ENCODE measurements at regions not wholly inside any gene's neighbourhood (a gene's known extent, or its start where the extent isn't known, plus 50 kb on each side); places are given as distances from the start of the nearest gene placed in this dataset.
"Not testable (repeated sequence)": the region's sequence is repeated elsewhere in the genome, so short reads cannot be mapped to it uniquely, and the experiment has no call there.

GRCh38 chr7:9575716-9576115, 1142.3 kb downstream of the NXPH1 start:
- H3K27me3 Mint-ChIP-seq, result no peaks in the 10 kb centered on the region
- H3K9me3 Mint-ChIP-seq, result peaks cover 4% of the 10 kb centered on the region
- CTCF ChIA-PET, result no interaction called here
- POLR2A ChIA-PET, result no interaction called here
- no peak overlapping the region for H3K4me3 Mint-ChIP-seq
- no peak overlapping the region for H3K27ac Mint-ChIP-seq
- no peak for DNase-seq
- H3K36me3 Mint-ChIP-seq (ENCODE audit: low read depth), result no peaks in the 10 kb centered on the region
- no peaks in the 10 kb centered on the region for H3K4me1 Mint-ChIP-seq

DNA sequence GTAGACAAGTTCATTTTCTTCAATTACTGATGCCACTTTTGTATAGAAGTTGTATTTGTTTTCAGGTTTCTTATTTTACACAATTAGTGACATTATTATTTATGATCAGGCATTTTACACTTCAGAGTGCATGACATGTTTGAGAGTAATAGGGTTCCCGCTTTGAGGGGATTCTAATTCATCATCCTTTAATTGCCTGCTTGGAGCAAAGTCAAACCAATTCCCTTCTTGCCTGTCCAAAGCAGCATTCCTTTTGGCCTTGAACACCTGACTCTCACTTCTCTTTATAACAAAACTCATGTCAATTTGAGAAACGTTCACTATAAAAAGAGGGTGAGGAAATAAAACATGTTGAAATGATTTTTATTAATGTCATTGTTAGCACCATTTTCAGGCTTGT, 1149.4 kb downstream of the NXPH1 start:
- H3K4me1 Mint-ChIP-seq, result no peaks in the 10 kb centered on the region
- H3K9me3 Mint-ChIP-seq, result peaks cover 2% of the 10 kb centered on the region
- H3K27ac Mint-ChIP-seq, result no peak overlapping the region
- H3K27me3 Mint-ChIP-seq, result no peaks in the 10 kb centered on the region
- CTCF ChIA-PET, result no interaction called here
- DNase-seq, result no peak
- POLR2A ChIA-PET, result no interaction called here
- H3K36me3 Mint-ChIP-seq (ENCODE audit: low read depth), result no peaks in the 10 kb centered on the region
- H3K4me3 Mint-ChIP-seq, result no peak overlapping the region

- Mint-ChIP-seq H3K27ac (no peak overlapping the region), H3K4me3 (no peak overlapping the region), H3K27me3 (no peaks in the 10 kb centered on the region), H3K36me3 (ENCODE audit: low read depth) (no peaks in the 10 kb centered on the region), H3K9me3 (peaks cover 4% of the 10 kb centered on the region), H3K4me1 (no peaks in the 10 kb centered on the region)
- POLR2A ChIA-PET, result no interaction called here
- no peak for DNase-seq
- CTCF ChIA-PET, result no interaction called here
Measured at GRCh38 chr7:9598411-9598810, 1165.0 kb downstream of the NXPH1 start.

DNA sequence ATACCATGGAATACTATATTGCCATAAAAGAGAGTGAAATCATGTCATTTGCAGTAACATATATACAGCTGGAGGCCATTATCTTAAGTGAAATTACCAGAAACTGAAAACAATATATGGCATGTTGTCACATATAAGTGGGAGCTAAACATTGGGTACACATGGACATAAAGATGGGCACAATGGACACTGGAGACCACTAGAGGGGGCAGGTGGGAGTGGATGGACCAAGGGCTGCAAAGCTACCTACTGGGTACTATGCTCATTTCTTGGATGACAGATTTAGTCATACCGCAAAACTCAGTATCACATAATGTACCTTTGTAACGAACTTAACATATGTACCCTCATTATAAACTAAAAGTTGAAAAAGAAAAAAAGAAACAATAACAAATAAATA, 1167.6 kb downstream of the NXPH1 start:
- Mint-ChIP-seq H3K4me1 (no peaks in the 10 kb centered on the region), H3K9me3 (peaks cover 8% of the 10 kb centered on the region), H3K36me3 (ENCODE audit: low read depth) (no peaks in the 10 kb centered on the region), H3K27me3 (no peaks in the 10 kb centered on the region), H3K4me3 (no peak overlapping the region), H3K27ac (no peak overlapping the region)
- POLR2A ChIA-PET, result no interaction called here
- no peak for DNase-seq
- CTCF ChIA-PET, result no interaction called here

- Mint-ChIP-seq H3K4me1 (no peaks in the 10 kb centered on the region), H3K27ac (no peak overlapping the region), H3K27me3 (no peaks in the 10 kb centered on the region), H3K9me3 (peaks cover 15% of the 10 kb centered on the region), H3K36me3 (ENCODE audit: low read depth) (no peaks in the 10 kb centered on the region), H3K4me3 (no peak overlapping the region)
- DNase-seq, result no peak
- ChIA-PET CTCF (no interaction called here), POLR2A (no interaction called here)
Measured at GRCh38 chr7:9603291-9603690, 1169.9 kb downstream of the NXPH1 start.

GRCh38 chr7:9608560-9608959, 1175.2 kb downstream of the NXPH1 start:
- Mint-ChIP-seq H3K27ac (no peak overlapping the region), H3K36me3 (ENCODE audit: low read depth) (no peaks in the 10 kb centered on the region), H3K27me3 (no peaks in the 10 kb centered on the region), H3K4me3 (no peak overlapping the region), H3K4me1 (no peaks in the 10 kb centered on the region), H3K9me3 (peaks cover 11% of the 10 kb centered on the region)
- POLR2A ChIA-PET, result no interaction called here
- no peak for DNase-seq
- CTCF ChIA-PET, result no interaction called here

DNA sequence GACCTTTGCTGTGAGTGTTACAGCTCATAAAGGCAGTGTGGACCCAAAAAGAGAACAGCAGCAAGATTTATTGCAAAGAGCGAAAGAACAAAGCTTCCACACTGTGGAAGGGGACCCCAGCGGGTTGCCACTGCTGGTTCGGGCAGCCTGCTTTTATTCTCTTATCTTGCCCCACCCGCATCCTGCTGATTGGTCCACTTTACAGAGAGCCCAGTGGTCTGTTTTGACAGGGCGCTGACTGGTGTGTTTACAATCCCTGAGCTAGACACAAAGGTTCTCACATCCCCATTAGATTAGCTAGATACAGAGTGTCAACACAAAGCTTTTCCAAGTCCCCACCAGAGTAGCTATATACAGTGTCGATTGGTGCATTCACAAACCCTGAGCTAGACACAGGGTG, 1187.5 kb downstream of the NXPH1 start:
- POLR2A ChIA-PET, result not testable (repeated sequence)

DNA sequence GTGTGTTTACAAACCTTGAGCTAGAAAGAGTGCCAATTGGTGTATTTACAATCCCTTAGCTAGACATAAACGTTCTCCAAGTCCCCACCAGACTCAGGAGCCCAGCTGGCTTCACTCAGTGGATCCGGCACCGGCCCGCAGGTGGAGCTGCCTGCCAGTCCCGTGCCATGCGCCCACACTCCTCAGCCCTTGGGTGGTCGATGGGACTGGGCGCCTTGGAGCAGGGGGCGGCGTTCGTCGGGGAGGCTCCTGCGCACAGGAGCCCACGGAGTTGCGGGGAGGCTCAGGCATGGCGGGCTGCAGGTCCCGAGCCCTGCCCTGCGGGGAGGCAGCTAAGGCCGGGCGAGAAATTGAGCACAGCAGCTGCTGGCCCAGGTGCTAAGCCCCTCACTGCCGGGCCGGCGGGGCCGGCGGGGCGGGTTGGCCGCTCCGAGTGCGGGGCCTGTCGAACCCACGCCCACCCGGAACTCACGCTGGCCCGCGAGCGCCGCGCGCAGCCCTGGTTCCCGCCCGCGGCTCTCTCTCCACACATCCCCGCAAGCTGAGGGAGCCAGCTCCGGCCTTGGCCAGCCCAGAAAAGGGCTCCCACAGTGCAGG, 1188.0 kb downstream of the NXPH1 start:
- H3K4me3 Mint-ChIP-seq; H3K9me3 Mint-ChIP-seq; POLR2A ChIA-PET; H3K4me1 Mint-ChIP-seq; H3K27ac Mint-ChIP-seq; H3K36me3 Mint-ChIP-seq (ENCODE audit: low read depth); DNase-seq; H3K27me3 Mint-ChIP-seq; CTCF ChIA-PET: not testable (repeated sequence)

More for the DNA sequence above, 1187.5 kb downstream of the NXPH1 start:
- H3K36me3 Mint-ChIP-seq (ENCODE audit: low read depth); H3K27me3 Mint-ChIP-seq; CTCF ChIA-PET; H3K4me3 Mint-ChIP-seq; H3K4me1 Mint-ChIP-seq; H3K9me3 Mint-ChIP-seq; H3K27ac Mint-ChIP-seq; DNase-seq: not testable (repeated sequence)

DNA sequence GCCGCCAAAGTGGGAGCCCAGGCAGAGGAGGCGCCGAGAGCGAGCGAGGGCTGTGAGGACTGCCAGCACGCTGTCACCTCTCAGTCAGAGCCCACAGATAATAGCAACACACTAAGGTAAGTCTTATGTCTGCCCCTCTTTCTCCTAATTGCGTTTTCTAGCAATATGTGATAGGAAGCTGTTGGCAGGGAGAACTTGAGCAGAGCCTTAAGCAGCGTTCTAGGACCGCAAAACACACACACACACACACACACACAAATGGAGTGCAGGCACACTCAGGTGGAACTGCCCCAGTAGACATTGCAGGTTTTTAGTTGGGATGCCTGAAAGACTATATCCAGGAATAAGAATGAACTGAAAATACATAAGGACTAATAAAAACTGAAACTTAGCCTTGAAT, 1188.5 kb downstream of the NXPH1 start:
- POLR2A ChIA-PET, result no interaction called here
- H3K36me3 Mint-ChIP-seq (ENCODE audit: low read depth), result no peaks in the 10 kb centered on the region
- no peak overlapping the region for H3K4me3 Mint-ChIP-seq
- no peak overlapping the region for H3K27ac Mint-ChIP-seq
- no peaks in the 10 kb centered on the region for H3K27me3 Mint-ChIP-seq
- no peak for DNase-seq
- H3K9me3 Mint-ChIP-seq, result peaks cover 7% of the 10 kb centered on the region
- CTCF ChIA-PET, result no interaction called here
- H3K4me1 Mint-ChIP-seq, result no peaks in the 10 kb centered on the region

DNA sequence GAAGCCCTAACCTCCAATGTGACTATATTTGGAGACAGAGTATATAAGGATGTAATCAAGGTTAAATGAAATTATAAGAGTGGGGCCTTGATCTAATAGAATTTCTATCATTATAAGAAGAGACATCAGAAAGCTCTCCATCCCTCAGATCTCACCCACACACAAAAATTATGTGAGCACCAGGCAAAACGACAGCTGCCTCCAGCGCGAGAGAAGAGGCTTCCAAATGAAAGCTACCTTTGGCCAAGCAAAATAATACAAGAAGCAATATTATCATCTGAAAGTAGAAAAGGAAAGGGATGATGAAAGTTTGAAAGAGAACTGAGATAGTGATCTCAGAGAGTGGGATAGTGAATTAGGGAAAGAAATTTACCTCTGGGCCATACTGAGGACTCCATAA, 1192.5 kb downstream of the NXPH1 start:
- Mint-ChIP-seq H3K4me3 (no peak overlapping the region), H3K27me3 (no peaks in the 10 kb centered on the region), H3K4me1 (no peaks in the 10 kb centered on the region), H3K27ac (no peak overlapping the region), H3K36me3 (ENCODE audit: low read depth) (no peaks in the 10 kb centered on the region), H3K9me3 (peaks cover 7% of the 10 kb centered on the region)
- POLR2A ChIA-PET, result no interaction called here
- no peak for DNase-seq
- CTCF ChIA-PET, result no interaction called here

DNA sequence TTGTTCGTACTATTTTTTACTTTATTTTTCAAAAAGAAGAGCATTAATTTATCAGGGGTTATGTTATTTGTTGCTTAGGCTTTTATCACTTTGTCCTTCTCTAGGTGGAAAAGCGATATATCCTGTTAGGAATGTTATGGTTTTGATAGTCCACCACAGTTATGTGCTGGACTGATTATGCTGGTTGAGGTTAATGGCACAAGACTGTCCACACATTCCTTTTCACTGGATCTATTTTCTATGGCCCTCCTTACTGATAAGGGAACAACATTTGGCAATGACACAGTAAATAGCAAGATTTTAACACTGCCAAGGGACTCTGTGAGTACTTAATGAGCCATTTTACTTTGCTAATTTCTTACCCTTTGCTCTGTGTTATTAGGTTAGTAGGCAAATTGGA, 1212.3 kb downstream of the NXPH1 start:
- POLR2A ChIA-PET, result no interaction called here

GRCh38 chr7:9657257-9657656, 1223.8 kb downstream of the NXPH1 start:
- DNase-seq, result no peak
- no peaks in the 10 kb centered on the region for H3K4me1 Mint-ChIP-seq
- no peak overlapping the region for H3K27ac Mint-ChIP-seq
- H3K27me3 Mint-ChIP-seq, result no peaks in the 10 kb centered on the region
- no peak overlapping the region for H3K4me3 Mint-ChIP-seq
- H3K36me3 Mint-ChIP-seq (ENCODE audit: low read depth), result no peaks in the 10 kb centered on the region
- H3K9me3 Mint-ChIP-seq, result peaks cover 5% of the 10 kb centered on the region
- POLR2A ChIA-PET, result no interaction called here
- CTCF ChIA-PET, result no interaction called here

More for the DNA sequence above, 1212.3 kb downstream of the NXPH1 start:
- H3K9me3 Mint-ChIP-seq, result no peaks in the 10 kb centered on the region
- no peaks in the 10 kb centered on the region for H3K4me1 Mint-ChIP-seq
- H3K36me3 Mint-ChIP-seq (ENCODE audit: low read depth), result no peaks in the 10 kb centered on the region
- DNase-seq, result no peak
- H3K27ac Mint-ChIP-seq, result no peak overlapping the region
- CTCF ChIA-PET, result no interaction called here
- H3K4me3 Mint-ChIP-seq, result no peak overlapping the region
- no peaks in the 10 kb centered on the region for H3K27me3 Mint-ChIP-seq

GRCh38 chr7:9671979-9672917, 1238.8 kb downstream of the NXPH1 start:
- ChIA-PET CTCF (no interaction called here), POLR2A (no interaction called here)

DNA sequence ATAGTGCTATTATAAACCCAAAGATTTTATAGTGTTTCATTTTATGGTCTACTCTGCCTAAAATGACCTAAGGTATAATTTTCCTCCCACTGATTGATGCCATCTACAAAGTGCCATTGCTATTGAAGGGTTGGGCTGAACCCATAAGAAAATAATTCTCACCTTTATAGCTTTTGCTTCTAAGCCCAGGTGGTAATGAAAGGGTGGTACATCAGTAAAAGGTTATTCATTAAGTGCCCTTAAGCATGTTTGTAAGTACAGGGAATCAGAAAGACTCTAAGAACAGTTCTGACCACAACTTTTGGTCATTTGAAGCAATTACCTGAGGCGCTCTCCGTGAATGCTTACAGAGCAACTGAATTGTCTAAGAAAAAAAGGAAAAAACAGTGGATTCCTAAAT, 1247.3 kb downstream of the NXPH1 start:
- POLR2A ChIA-PET, result no interaction called here
- Mint-ChIP-seq H3K9me3 (peaks cover 4% of the 10 kb centered on the region), H3K4me1 (no peaks in the 10 kb centered on the region), H3K4me3 (no peak overlapping the region), H3K27me3 (no peaks in the 10 kb centered on the region), H3K27ac (no peak overlapping the region), H3K36me3 (ENCODE audit: low read depth) (no peaks in the 10 kb centered on the region)
- CTCF ChIA-PET, result no interaction called here
- no peak for DNase-seq

More at GRCh38 chr7:9671979-9672917, 1238.8 kb downstream of the NXPH1 start:
- no peak overlapping the region for H3K4me3 Mint-ChIP-seq
- H3K27me3 Mint-ChIP-seq, result no peaks in the 10 kb centered on the region
- no peaks in the 10 kb centered on the region for H3K4me1 Mint-ChIP-seq
- H3K27ac Mint-ChIP-seq, result no peak overlapping the region
- peaks cover 4% of the 10 kb centered on the region for H3K9me3 Mint-ChIP-seq
- no peak for DNase-seq
- no peaks in the 10 kb centered on the region for H3K36me3 Mint-ChIP-seq (ENCODE audit: low read depth)
